CD8-positive, alpha-beta memory T cell (primary cell): ENCODE measurements at regions not wholly inside any gene's neighbourhood (a gene's known extent, or its start where the extent isn't known, plus 50 kb on each side); places are given as distances from the start of the nearest gene placed in this dataset.

Source experiments
- CTCF ChIA-PET: fragments of 350-600 bp; sonication (Branson Sonifier 250); formaldehyde crosslinking; loops from one replicate; lab custom pipeline; 2021; ENCODE audit warnings: antibody characterized with exemption; lab: Charles Lee
- POLR2A ChIA-PET: fragments of 350-600 bp; sonication (Branson Sonifier 250); formaldehyde crosslinking; loops from one replicate; lab custom pipeline; 2021; ENCODE audit warnings: antibody characterized with exemption; lab: Charles Lee
- DNase-seq, 5 donors: peaks; one replicate each; pipeline versions ENCODE4 v3.0.0 to v3.0.0-alpha.2; 2020 to 2022; ENCODE audit warnings: mixed read lengths in 1 of 5
- H3K27ac ChIP-seq: one replicate; pipeline ENCODE4 v1.7.0; 2013; ENCODE audit warnings: low read depth, mild to moderate bottlenecking, low read length, moderate library complexity
- H3K27me3 ChIP-seq: 2 replicates; pipeline ENCODE4 v1.7.0; 2013; ENCODE audit warnings: low read length, mild to moderate bottlenecking; ENCODE audit not compliant: insufficient read depth, poor library complexity, severe bottlenecking
- H3K36me3 ChIP-seq: 2 replicates; pipeline ENCODE4 v1.7.0; 2013; ENCODE audit warnings: mild to moderate bottlenecking, low read length, moderate library complexity; ENCODE audit not compliant: insufficient read depth
- H3K4me1 ChIP-seq: 2 replicates; pipeline ENCODE4 v1.7.0; 2013; ENCODE audit warnings: mild to moderate bottlenecking, low read length, moderate library complexity; ENCODE audit not compliant: insufficient read depth
- H3K4me3 ChIP-seq: 2 replicates; pipeline ENCODE4 v1.7.0; 2013; ENCODE audit warnings: mild to moderate bottlenecking, low read length
- H3K9me3 ChIP-seq: 2 replicates; pipeline ENCODE4 v1.7.0; 2013; ENCODE audit warnings: mild to moderate bottlenecking, low read length
- H3K27ac Mint-ChIP-seq, 8 donors: one replicate each; pipeline ENCODE4 v1.8.0; 2020 to 2021; ENCODE audit warnings: mixed read lengths in 8 of 8, mild to moderate bottlenecking in 6 of 8, inconsistent platforms in 3 of 8, moderate library complexity in 3 of 8
- H3K27me3 Mint-ChIP-seq, 2 donors: one replicate each; pipeline ENCODE4 v1.8.0; 2020 to 2021; ENCODE audit warnings: mixed read lengths in 2 of 2, mild to moderate bottlenecking in 1 of 2, moderate library complexity in 1 of 2
- H3K36me3 Mint-ChIP-seq, 3 donors: one replicate each; pipeline ENCODE4 v1.8.0; 2020 to 2021; ENCODE audit warnings: mixed read lengths in 3 of 3, inconsistent platforms in 1 of 3, mild to moderate bottlenecking in 1 of 3
- H3K4me1 Mint-ChIP-seq, 3 donors: one replicate each; pipeline ENCODE4 v1.8.0; 2020 to 2021; ENCODE audit warnings: mixed read lengths in 3 of 3, inconsistent platforms in 1 of 3, mild to moderate bottlenecking in 1 of 3
- H3K4me3 Mint-ChIP-seq, 7 donors: one replicate each; pipeline ENCODE4 v1.8.0; 2020 to 2021; ENCODE audit warnings: mixed read lengths in 7 of 7, mild to moderate bottlenecking in 6 of 7, moderate library complexity in 4 of 7, inconsistent platforms in 2 of 7
- H3K9me3 Mint-ChIP-seq, 5 donors: one replicate each; pipeline ENCODE4 v1.8.0; 2020 to 2022; ENCODE audit warnings: mixed read lengths in 5 of 5, mild to moderate bottlenecking in 3 of 5, moderate library complexity in 2 of 5, inconsistent platforms in 1 of 5

DNA sequence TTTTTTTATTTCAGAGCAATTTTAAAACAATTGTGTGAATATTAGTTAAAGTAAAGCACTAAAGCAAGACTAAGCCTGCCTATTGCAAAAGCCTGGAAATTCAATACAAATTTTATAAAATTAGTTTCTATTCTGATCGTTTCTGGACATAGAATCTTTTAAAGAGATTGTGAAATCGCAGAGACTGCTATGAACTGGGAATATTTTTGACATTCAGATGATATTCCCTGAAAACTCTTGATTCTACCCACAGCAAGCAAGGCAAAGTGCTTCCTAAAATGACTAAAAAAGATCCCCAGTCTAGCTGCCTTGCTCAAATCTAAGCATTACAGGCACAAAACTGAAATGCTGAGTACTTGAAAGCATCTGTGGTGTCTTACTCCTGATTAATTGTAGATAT lies 187.6 kb upstream of the CEP162 start:
- Histone ChIP-seq H3K4me3 (no peak overlapping the region), H3K4me1 (no peaks in the 10 kb centered on the region)
- no peaks in the 10 kb centered on the region for H3K4me1 Mint-ChIP-seq

DNA sequence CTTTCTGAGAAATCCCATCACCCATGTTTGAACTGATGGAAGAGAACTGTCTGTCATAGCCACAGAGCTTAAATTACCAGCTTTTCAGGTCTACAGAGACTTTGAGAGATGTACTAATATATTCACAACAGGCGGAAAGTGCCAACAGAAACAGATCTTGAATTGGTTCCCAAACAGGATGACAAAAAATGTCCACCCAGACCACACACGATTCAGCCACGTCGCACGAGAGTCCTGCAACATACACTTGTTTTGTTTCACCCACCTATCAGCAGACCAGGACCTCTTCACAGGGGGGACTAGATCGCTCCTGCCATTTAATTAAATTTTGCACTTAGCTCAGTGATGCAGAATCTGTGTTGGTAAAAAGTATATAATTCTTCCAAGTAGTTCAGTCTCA lies 187.1 kb upstream of the CEP162 start:
- CTCF ChIA-PET: no interaction called here
- no peak overlapping the region for H3K4me3 Mint-ChIP-seq

More for the DNA sequence above, 187.6 kb upstream of the CEP162 start:
- no peak overlapping the region for H3K4me3 Mint-ChIP-seq
- Histone ChIP-seq H3K27ac (no peak overlapping the region), H3K27me3 (no peaks in the 10 kb centered on the region), H3K36me3 (no peaks in the 10 kb centered on the region), H3K9me3 (no peaks in the 10 kb centered on the region)
- no peak for DNase-seq
- ChIA-PET POLR2A (no interaction called here), CTCF (no interaction called here)
- no peaks in the 10 kb centered on the region for H3K27me3 Mint-ChIP-seq
- peaks cover 0 to 5% (median 0%) of the 10 kb centered on the region in 5 donors for H3K9me3 Mint-ChIP-seq
- no peak overlapping the region for H3K27ac Mint-ChIP-seq
- H3K36me3 Mint-ChIP-seq: no peaks in the 10 kb centered on the region

DNA sequence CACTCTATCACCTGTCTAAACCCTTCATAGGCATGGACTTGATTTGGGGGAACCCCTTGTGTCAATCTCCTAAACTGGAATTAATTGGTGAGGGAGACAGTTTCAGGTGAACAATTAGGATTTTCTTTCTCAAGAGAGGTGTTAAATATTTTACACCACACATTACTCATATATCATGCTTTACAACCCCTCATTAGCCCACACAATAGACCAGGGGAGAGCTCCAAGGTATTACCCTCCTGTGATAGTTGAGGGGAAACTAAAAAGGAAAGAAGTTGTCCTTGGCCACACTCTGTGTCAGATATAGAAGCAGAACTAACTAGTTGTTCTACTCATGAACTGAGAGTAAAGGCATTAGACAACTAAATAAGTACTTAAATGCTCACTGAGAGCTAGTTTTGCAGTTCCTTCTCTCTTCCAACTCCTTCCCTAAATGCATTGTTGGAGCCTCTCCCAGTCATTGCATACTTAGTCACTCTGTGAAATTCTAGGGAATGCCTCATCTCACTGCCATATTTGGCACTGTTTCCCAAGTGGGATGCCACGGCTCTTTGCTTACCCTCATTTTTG lies 183.7 kb upstream of the CEP162 start:
- Mint-ChIP-seq H3K9me3 (no peaks in the 10 kb centered on the region), H3K4me3 (no peak overlapping the region), H3K36me3 (no peaks in the 10 kb centered on the region), H3K4me1 (no peaks in the 10 kb centered on the region), H3K27ac (no peak overlapping the region), H3K27me3 (no peaks in the 10 kb centered on the region)
- CTCF ChIA-PET: no interaction called here
- Histone ChIP-seq H3K36me3 (no peaks in the 10 kb centered on the region), H3K27ac (no peak overlapping the region), H3K9me3 (no peaks in the 10 kb centered on the region), H3K27me3 (no peaks in the 10 kb centered on the region), H3K4me3 (no peak overlapping the region), H3K4me1 (no peaks in the 10 kb centered on the region)
- DNase-seq: no peak
- POLR2A ChIA-PET: no interaction called here

More for the DNA sequence above, 187.1 kb upstream of the CEP162 start:
- POLR2A ChIA-PET: no interaction called here
- DNase-seq: no peak
- H3K27ac ChIP-seq: no peak overlapping the region
- H3K36me3 ChIP-seq: no peaks in the 10 kb centered on the region
- no peaks in the 10 kb centered on the region for H3K9me3 ChIP-seq
- Mint-ChIP-seq H3K36me3 (no peaks in the 10 kb centered on the region), H3K9me3 (peaks cover 0 to 5% (median 0%) of the 10 kb centered on the region in 5 donors), H3K4me1 (no peaks in the 10 kb centered on the region), H3K27ac (no peak overlapping the region), H3K27me3 (no peaks in the 10 kb centered on the region)
- no peaks in the 10 kb centered on the region for H3K27me3 ChIP-seq
- H3K4me1 ChIP-seq: no peaks in the 10 kb centered on the region
- H3K4me3 ChIP-seq: no peak overlapping the region

DNA sequence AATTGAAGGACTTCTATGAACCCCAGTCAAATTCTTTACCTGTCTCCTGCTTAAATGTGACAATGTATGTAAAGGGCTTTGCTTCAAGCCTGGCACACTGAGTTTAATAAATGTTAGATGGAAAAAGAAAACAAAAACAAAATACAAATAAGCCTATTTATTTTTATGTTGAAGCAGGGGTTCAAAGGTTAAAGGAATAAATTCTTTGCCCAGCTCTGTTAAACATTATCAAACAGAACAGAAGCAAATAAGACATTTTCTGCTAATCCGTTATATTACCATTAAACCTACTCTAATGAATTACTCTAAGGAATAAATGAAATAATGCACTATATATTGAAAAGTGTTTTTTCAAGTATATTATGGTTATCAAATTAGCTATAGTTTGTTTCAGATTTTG lies 182.5 kb upstream of the CEP162 start:
- Mint-ChIP-seq H3K27ac (no peak overlapping the region), H3K4me3 (no peak overlapping the region), H3K36me3 (no peaks in the 10 kb centered on the region), H3K4me1 (no peaks in the 10 kb centered on the region), H3K27me3 (no peaks in the 10 kb centered on the region), H3K9me3 (no peaks in the 10 kb centered on the region)
- H3K27ac ChIP-seq: no peak overlapping the region
- no peak for DNase-seq
- no peaks in the 10 kb centered on the region for H3K4me1 ChIP-seq
- POLR2A ChIA-PET: no interaction called here
- no peak overlapping the region for H3K4me3 ChIP-seq
- CTCF ChIA-PET: no interaction called here
- no peaks in the 10 kb centered on the region for H3K27me3 ChIP-seq
- no peaks in the 10 kb centered on the region for H3K36me3 ChIP-seq
- H3K9me3 ChIP-seq: no peaks in the 10 kb centered on the region

DNA sequence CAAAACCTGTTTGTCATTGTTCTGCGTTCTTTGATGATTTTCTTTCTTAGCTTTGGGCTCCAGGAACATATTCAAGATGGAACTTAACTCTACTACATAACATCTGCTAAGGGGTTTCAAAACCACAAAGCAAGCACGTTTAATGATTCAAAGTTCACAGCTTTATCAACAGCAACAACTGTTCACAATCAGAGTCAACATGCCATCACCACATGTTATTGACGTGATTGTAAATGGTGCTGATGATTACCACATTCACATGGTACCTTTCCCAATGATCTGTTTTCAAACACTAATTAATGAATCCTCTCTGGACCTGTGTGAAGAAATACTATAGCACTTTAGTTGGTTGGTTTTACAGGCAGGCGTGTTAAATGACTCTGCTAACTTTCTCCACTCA lies 180.6 kb upstream of the CEP162 start:
- Mint-ChIP-seq H3K4me1 (no peaks in the 10 kb centered on the region), H3K36me3 (no peaks in the 10 kb centered on the region), H3K4me3 (no peak overlapping the region), H3K27ac (no peak overlapping the region), H3K27me3 (no peaks in the 10 kb centered on the region), H3K9me3 (peaks cover 0 to 4% (median 0%) of the 10 kb centered on the region in 5 donors)
- Histone ChIP-seq H3K27ac (no peak overlapping the region), H3K9me3 (no peaks in the 10 kb centered on the region), H3K4me3 (no peak overlapping the region), H3K36me3 (no peaks in the 10 kb centered on the region), H3K27me3 (no peaks in the 10 kb centered on the region), H3K4me1 (no peaks in the 10 kb centered on the region)
- no peak for DNase-seq
- ChIA-PET POLR2A (no interaction called here), CTCF (no interaction called here)

DNA sequence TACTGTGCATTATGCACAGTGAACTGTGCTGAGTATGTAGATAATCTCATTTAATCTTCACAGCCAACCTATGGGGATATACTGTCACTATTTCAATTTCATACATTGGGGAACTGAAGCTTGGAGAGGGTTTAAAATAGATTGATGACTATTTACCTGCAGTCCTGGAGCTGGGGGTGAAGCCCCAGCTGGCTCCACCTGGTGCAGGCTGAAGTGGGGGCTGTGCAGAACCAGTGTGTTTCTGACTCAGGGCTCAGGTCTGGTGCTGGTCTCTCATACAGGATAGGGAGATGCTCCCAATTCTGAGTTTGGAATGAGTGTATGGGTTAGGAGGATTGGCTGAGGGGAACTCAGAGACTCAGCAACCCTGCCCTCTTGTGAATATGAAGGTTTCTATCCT lies 176.1 kb upstream of the CEP162 start:
- H3K27ac Mint-ChIP-seq: no peak overlapping the region
- DNase-seq: no peak
- peaks cover 0 to 4% (median 0%) of the 10 kb centered on the region in 5 donors for H3K9me3 Mint-ChIP-seq
- Histone ChIP-seq H3K36me3 (no peaks in the 10 kb centered on the region), H3K4me1 (no peaks in the 10 kb centered on the region), H3K9me3 (no peaks in the 10 kb centered on the region), H3K4me3 (no peak overlapping the region), H3K27me3 (no peaks in the 10 kb centered on the region), H3K27ac (no peak overlapping the region)
- ChIA-PET CTCF (no interaction called here), POLR2A (no interaction called here)
- no peaks in the 10 kb centered on the region for H3K36me3 Mint-ChIP-seq
- no peaks in the 10 kb centered on the region for H3K27me3 Mint-ChIP-seq
- H3K4me3 Mint-ChIP-seq: no peak overlapping the region
- no peaks in the 10 kb centered on the region for H3K4me1 Mint-ChIP-seq

DNA sequence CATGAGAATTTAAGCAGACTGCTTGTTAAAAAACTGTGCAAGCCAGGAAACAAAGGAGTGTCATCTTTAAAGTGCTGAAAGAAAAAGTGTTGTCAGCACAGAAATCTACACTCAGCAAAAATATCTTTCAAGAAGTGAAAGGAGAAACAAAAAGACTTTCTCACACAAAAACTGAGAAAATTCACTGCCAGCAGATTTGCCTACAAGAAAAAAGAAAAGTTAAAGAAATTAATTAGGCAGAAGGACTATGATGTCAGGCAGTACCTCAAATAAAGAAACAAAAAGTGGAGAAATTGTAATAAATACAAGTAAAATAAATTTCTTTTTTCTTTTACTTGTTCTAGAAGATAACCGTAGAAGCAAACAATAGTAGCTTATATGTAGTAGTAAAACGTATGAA lies 171.6 kb upstream of the CEP162 start:
- no peak overlapping the region for H3K4me3 ChIP-seq
- no peaks in the 10 kb centered on the region for H3K27me3 Mint-ChIP-seq
- no peak overlapping the region for H3K27ac Mint-ChIP-seq
- H3K36me3 ChIP-seq: no peaks in the 10 kb centered on the region
- no peaks in the 10 kb centered on the region for H3K4me1 ChIP-seq
- H3K36me3 Mint-ChIP-seq: no peaks in the 10 kb centered on the region
- no peak overlapping the region for H3K27ac ChIP-seq
- H3K27me3 ChIP-seq: no peaks in the 10 kb centered on the region
- DNase-seq: no peak
- CTCF ChIA-PET: no interaction called here
- no peaks in the 10 kb centered on the region for H3K4me1 Mint-ChIP-seq
- peaks cover 0 to 7% (median 3%) of the 10 kb centered on the region in 5 donors for H3K9me3 Mint-ChIP-seq
- no peak overlapping the region for H3K4me3 Mint-ChIP-seq
- no peaks in the 10 kb centered on the region for H3K9me3 ChIP-seq
- POLR2A ChIA-PET: no interaction called here

DNA sequence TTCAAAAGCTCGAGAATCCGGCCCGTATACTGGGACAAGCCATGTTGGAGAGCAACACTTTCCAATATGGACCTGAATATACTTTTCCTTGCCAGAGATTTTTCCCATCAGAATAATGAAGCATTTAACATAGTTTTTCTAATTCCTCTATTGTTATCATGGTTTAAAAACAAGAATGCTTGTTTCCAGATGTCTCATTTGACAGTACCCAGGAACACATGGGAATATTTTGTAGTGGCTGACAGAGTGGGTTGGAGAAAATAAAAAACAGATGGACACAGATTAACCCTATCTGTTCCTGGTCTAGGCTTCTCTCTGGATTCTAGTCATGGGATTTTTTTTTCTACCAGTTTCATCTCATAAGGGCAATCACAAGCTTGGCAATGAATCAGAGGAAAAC lies 164.8 kb upstream of the CEP162 start:
- H3K27me3 Mint-ChIP-seq: no peaks in the 10 kb centered on the region

More for the DNA sequence above, 164.8 kb upstream of the CEP162 start:
- ChIA-PET CTCF (no interaction called here), POLR2A (no interaction called here)
- H3K36me3 Mint-ChIP-seq: no peaks in the 10 kb centered on the region
- Histone ChIP-seq H3K4me3 (no peak overlapping the region), H3K27ac (no peak overlapping the region), H3K9me3 (no peaks in the 10 kb centered on the region), H3K4me1 (no peaks in the 10 kb centered on the region), H3K36me3 (no peaks in the 10 kb centered on the region), H3K27me3 (no peaks in the 10 kb centered on the region)
- peaks cover 2 to 5% (median 3%) of the 10 kb centered on the region in 5 donors for H3K9me3 Mint-ChIP-seq
- no peaks in the 10 kb centered on the region for H3K4me1 Mint-ChIP-seq
- no peak overlapping the region for H3K27ac Mint-ChIP-seq
- H3K4me3 Mint-ChIP-seq: no peak overlapping the region
- no peak for DNase-seq
